Neural cell (in vitro differentiated cells): ENCODE measurements at regions not wholly inside any gene's neighbourhood (a gene's known extent, or its start where the extent isn't known, plus 50 kb on each side); places are given as distances from the start of the nearest gene placed in this dataset.
"Not testable (repeated sequence)": the region's sequence is repeated elsewhere in the genome, so short reads cannot be mapped to it uniquely, and the experiment has no call there.

Experiments
- H2AFZ ChIP-seq: fragments of 200-600, 300-800 bp; sonication (generic), shearing (Covaris generic); 2 replicates; pipeline ENCODE4 v1.6.0; 2014; ENCODE audit warnings: low read depth, mild to moderate bottlenecking, antibody characterized with exemption, low read length, moderate library complexity
- H3F3A ChIP-seq: fragments of 200-600 bp; shearing (Covaris generic); 2 replicates; pipeline ENCODE4 v1.6.1; 2016; ENCODE audit warnings: mild to moderate bottlenecking, moderate library complexity, mixed read lengths, antibody characterized with exemption, low read length; ENCODE audit not compliant: insufficient read depth, poor library complexity, severe bottlenecking
- H3K27ac ChIP-seq: fragments of 200-600, 300-800 bp; sonication (generic), shearing (Covaris generic); 2 replicates; pipeline ENCODE4 v1.5.1; 2014; ENCODE audit warnings: mild to moderate bottlenecking, low read length, moderate library complexity
- H3K27me3 ChIP-seq: fragments of 300-800, 200-600 bp; sonication (generic), shearing (Covaris generic); 2 replicates; pipeline ENCODE4 v1.6.0; 2014; ENCODE audit warnings: mild to moderate bottlenecking, low read depth, low read length, moderate library complexity; ENCODE audit not compliant: insufficient read depth
- H3K36me3 ChIP-seq: fragments of 300-800, 200-600 bp; sonication (generic), shearing (Covaris generic); 2 replicates; pipeline ENCODE4 v1.5.1; 2014; ENCODE audit warnings: mild to moderate bottlenecking, antibody characterized with exemption, low read length, moderate library complexity; ENCODE audit not compliant: insufficient read depth
- H3K4me2 ChIP-seq: fragments of 300-800, 200-600 bp; sonication (generic), shearing (Covaris generic); 2 replicates; pipeline ENCODE4 v1.6.0; 2014; ENCODE audit warnings: mild to moderate bottlenecking, low read length
- H3K4me3 ChIP-seq: fragments of 300-800, 200-600 bp; sonication (generic), shearing (Covaris generic); 2 replicates; pipeline ENCODE4 v1.5.1; 2014; ENCODE audit warnings: mild to moderate bottlenecking, low read length, moderate library complexity
- H3K79me2 ChIP-seq: fragments of 200-600 bp; shearing (Covaris generic); replicated peaks from 2 replicates; pipeline ENCODE4 v1.6.0; 2014; ENCODE audit warnings: mild to moderate bottlenecking, low read length, moderate library complexity; ENCODE audit not compliant: insufficient read depth
- H3K9ac ChIP-seq: fragments of 300-800, 200-600 bp; sonication (generic), shearing (Covaris generic); 2 replicates; pipeline ENCODE4 v1.6.1; 2016; ENCODE audit warnings: mild to moderate bottlenecking, low read length, mixed read lengths
- H3K9me2 ChIP-seq: fragments of 200-600 bp; shearing (Covaris generic); 2 replicates; pipeline ENCODE4 v1.6.1; 2016; ENCODE audit warnings: mild to moderate bottlenecking, low read length, mixed read lengths; ENCODE audit not compliant: insufficient read depth
- H3K9me3 ChIP-seq: fragments of 200-600, 300-800 bp; sonication (generic), shearing (Covaris generic); 2 replicates; pipeline ENCODE4 v1.6.1; 2016; ENCODE audit warnings: mild to moderate bottlenecking, mixed run types, low read length, moderate library complexity, mixed read lengths
- H4K20me1 ChIP-seq: fragments of 200-600 bp; shearing (Covaris generic); 2 replicates; pipeline ENCODE4 v1.6.1; 2016; ENCODE audit warnings: mild to moderate bottlenecking, mixed run types; ENCODE audit not compliant: insufficient read depth
- EP300 ChIP-seq: fragments of 450-650 bp; conservative IDR thresholded peaks from 2 replicates; pipeline ENCODE4 v1.6.1; 2014; ENCODE audit warnings: antibody characterized with exemption, mild to moderate bottlenecking, moderate library complexity; ENCODE audit not compliant: poor library complexity, severe bottlenecking
- EZH2 ChIP-seq: fragments of 200-600, 300-800 bp; shearing (Covaris generic), sonication (generic); IDR thresholded peaks from 2 replicates; pipeline ENCODE4 v1.6.1; 2014; ENCODE audit warnings: antibody characterized with exemption, low read length, borderline replicate concordance, mild to moderate bottlenecking; ENCODE audit not compliant: insufficient read depth, poor library complexity, severe bottlenecking
- MXI1 ChIP-seq: fragments of 450-650 bp; conservative IDR thresholded peaks from 2 replicates; pipeline ENCODE4 v1.6.1; 2014; ENCODE audit warnings: antibody characterized with exemption, mild to moderate bottlenecking; ENCODE audit not compliant: poor library complexity, severe bottlenecking
- POLR2AphosphoS5 ChIP-seq: IDR thresholded peaks from 2 replicates; pipeline ENCODE4 v1.6.1; 2012
- RAD21 ChIP-seq: fragments of 450-650 bp; conservative IDR thresholded peaks from 2 replicates; pipeline ENCODE4 v1.6.1; 2014; ENCODE audit warnings: antibody characterized with exemption, mild to moderate bottlenecking, moderate library complexity
- SMC3 ChIP-seq: fragments of 450-650 bp; conservative IDR thresholded peaks from 2 replicates; pipeline ENCODE4 v1.6.1; 2014; ENCODE audit warnings: antibody characterized with exemption, mild to moderate bottlenecking, moderate library complexity; ENCODE audit not compliant: poor library complexity
- TAF1 ChIP-seq: IDR thresholded peaks from 2 replicates; pipeline ENCODE4 v1.6.1; 2012; ENCODE audit warnings: low read depth
- TF ChIP-seq, protein P1 (sequence below): IDR thresholded peaks from 2 replicates; pipeline ENCODE4 v1.6.1; 2012; ENCODE audit warnings: borderline replicate concordance
- TF ChIP-seq, protein P2 (sequence below): fragments of 450-650 bp; IDR thresholded peaks from 2 replicates; pipeline ENCODE4 v1.5.1; 2014; ENCODE audit warnings: antibody characterized with exemption, mild to moderate bottlenecking, moderate library complexity; ENCODE audit not compliant: poor library complexity, severe bottlenecking

DNA sequence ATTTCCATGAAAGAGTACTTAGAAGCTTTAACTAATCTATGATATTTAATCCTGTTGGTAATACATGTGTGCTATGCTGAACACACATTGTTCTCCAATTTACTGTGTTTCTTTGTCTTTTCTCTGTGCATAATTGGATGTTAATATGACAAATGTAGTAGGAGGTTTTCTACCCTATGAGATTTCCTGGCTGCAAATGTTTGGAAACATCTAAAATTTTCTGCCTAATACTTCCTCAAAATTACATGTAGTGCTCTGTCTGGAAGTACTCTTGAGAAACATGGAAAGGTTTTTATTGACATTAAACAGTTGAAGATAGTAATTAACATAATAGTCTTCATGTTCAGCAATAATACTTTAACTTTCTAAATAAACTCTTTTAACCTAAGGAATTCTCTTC lies 213.0 kb downstream of the KITLG start:
- H4K20me1 ChIP-seq = no peaks in the 10 kb centered on the region
- H3K9me2 ChIP-seq = no peaks in the 10 kb centered on the region
- H3K9ac ChIP-seq = no peak overlapping the region
- no peaks in the 10 kb centered on the region for H3F3A ChIP-seq
- H2AFZ ChIP-seq = no peak overlapping the region
- no peak overlapping the region for H3K27ac ChIP-seq
- no peaks in the 10 kb centered on the region for H3K79me2 ChIP-seq
- H3K9me3 ChIP-seq = no peaks in the 10 kb centered on the region
- no peak overlapping the region for H3K4me2 ChIP-seq
- H3K4me3 ChIP-seq = no peak overlapping the region
- H3K27me3 ChIP-seq = no peaks in the 10 kb centered on the region
- no peak for TF ChIP-seq EP300
- no peaks in the 10 kb centered on the region for H3K36me3 ChIP-seq

DNA sequence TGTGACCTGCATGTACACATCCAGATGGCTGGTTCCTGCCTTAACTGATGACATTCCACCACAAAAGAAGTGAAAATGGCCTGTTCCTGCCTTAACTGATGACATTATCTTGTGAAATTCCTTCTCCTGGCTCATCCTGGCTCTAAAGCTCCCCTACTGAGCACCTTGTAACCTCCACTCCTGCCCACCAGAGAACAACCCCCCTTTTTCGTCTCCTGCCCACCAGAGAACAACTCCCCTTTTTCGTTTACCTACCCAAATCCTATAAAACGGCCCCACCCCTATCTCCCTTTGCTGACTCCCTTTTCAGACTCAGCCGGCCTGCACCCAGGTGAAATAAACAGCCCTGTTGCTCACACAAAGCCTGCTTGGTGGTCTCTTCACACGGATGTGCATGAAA lies 212.2 kb downstream of the KITLG start:
- not testable (repeated sequence) for H3K79me2 ChIP-seq, H3K27ac ChIP-seq, H4K20me1 ChIP-seq, H3K36me3 ChIP-seq, H3K9me2 ChIP-seq, H2AFZ ChIP-seq, H3K4me3 ChIP-seq, H3K27me3 ChIP-seq, H3K9me3 ChIP-seq, H3F3A ChIP-seq, H3K9ac ChIP-seq, H3K4me2 ChIP-seq

DNA sequence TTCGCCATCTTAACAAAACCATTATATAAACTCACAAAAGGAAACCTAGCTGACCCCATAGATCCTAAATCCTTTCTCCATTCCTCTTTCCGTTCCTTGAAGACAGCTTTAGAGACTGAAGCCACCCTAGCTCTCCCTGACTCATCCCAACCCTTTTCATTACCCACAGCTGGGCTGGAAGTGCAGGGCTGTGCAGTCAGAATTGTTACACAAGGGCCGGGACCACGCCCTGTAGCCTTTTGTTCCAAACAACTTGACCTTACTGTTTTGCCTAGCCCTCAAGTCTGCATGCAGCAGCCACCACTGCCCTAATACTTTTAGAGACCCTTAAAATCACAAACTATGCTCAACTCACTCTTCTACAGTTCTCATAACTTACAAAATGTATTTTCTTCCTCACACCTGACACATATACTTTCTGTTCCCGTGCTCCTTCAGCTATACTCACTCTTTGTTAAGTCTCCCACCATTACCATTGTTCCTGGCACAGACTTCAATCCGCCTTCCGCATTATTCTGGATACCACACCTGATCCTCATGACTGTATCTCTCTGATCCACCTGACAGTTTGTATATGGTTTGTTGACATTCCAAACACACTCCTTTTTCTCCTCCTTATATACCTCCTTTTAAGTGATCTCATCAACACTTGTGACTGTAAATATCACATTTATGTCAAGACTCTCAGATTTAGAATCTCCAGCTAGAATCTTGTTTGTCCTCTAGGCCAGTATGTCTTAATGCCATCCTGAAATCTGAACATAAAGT lies 208.7 kb downstream of the KITLG start:
- no peak for TF ChIP-seq POLR2AphosphoS5
- TF ChIP-seq, protein P1, sequence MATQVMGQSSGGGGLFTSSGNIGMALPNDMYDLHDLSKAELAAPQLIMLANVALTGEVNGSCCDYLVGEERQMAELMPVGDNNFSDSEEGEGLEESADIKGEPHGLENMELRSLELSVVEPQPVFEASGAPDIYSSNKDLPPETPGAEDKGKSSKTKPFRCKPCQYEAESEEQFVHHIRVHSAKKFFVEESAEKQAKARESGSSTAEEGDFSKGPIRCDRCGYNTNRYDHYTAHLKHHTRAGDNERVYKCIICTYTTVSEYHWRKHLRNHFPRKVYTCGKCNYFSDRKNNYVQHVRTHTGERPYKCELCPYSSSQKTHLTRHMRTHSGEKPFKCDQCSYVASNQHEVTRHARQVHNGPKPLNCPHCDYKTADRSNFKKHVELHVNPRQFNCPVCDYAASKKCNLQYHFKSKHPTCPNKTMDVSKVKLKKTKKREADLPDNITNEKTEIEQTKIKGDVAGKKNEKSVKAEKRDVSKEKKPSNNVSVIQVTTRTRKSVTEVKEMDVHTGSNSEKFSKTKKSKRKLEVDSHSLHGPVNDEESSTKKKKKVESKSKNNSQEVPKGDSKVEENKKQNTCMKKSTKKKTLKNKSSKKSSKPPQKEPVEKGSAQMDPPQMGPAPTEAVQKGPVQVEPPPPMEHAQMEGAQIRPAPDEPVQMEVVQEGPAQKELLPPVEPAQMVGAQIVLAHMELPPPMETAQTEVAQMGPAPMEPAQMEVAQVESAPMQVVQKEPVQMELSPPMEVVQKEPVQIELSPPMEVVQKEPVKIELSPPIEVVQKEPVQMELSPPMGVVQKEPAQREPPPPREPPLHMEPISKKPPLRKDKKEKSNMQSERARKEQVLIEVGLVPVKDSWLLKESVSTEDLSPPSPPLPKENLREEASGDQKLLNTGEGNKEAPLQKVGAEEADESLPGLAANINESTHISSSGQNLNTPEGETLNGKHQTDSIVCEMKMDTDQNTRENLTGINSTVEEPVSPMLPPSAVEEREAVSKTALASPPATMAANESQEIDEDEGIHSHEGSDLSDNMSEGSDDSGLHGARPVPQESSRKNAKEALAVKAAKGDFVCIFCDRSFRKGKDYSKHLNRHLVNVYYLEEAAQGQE = no peak
- no peak for TF ChIP-seq TAF1
- TF ChIP-seq MXI1 = no peak
- TF ChIP-seq EP300 = no peak
- no peak for TF ChIP-seq EZH2
- TF ChIP-seq, protein P2, sequence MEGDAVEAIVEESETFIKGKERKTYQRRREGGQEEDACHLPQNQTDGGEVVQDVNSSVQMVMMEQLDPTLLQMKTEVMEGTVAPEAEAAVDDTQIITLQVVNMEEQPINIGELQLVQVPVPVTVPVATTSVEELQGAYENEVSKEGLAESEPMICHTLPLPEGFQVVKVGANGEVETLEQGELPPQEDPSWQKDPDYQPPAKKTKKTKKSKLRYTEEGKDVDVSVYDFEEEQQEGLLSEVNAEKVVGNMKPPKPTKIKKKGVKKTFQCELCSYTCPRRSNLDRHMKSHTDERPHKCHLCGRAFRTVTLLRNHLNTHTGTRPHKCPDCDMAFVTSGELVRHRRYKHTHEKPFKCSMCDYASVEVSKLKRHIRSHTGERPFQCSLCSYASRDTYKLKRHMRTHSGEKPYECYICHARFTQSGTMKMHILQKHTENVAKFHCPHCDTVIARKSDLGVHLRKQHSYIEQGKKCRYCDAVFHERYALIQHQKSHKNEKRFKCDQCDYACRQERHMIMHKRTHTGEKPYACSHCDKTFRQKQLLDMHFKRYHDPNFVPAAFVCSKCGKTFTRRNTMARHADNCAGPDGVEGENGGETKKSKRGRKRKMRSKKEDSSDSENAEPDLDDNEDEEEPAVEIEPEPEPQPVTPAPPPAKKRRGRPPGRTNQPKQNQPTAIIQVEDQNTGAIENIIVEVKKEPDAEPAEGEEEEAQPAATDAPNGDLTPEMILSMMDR = no peak
- TF ChIP-seq SMC3 = no peak
- TF ChIP-seq RAD21 = no peak
- Histone ChIP-seq H3F3A (no peaks in the 10 kb centered on the region), H2AFZ (no peak overlapping the region)

More for the DNA sequence above, 208.7 kb downstream of the KITLG start:
- Histone ChIP-seq H3K9ac (no peak overlapping the region), H3K4me3 (no peak overlapping the region), H3K9me3 (no peaks in the 10 kb centered on the region), H3K9me2 (no peaks in the 10 kb centered on the region), H3K27me3 (no peaks in the 10 kb centered on the region), H3K27ac (no peak overlapping the region), H3K36me3 (no peaks in the 10 kb centered on the region), H3K4me2 (no peak overlapping the region), H4K20me1 (no peaks in the 10 kb centered on the region), H3K79me2 (no peaks in the 10 kb centered on the region)
